H9 (cell line): ENCODE measurements at regions not wholly inside any gene's neighbourhood (a gene's known extent, or its start where the extent isn't known, plus 50 kb on each side); places are given as distances from the start of the nearest gene placed in this dataset.

ENCODE experiments used
- DNase-seq: peaks from one replicate; pipeline ENCODE4 v3.0.0-alpha.2; 2017
- H2AFZ ChIP-seq: one replicate; pipeline ENCODE4 v1.6.1; 2013; ENCODE audit warnings: mild to moderate bottlenecking, low read length, control low read depth, moderate library complexity
- H2AK5ac ChIP-seq: 2 replicates; pipeline ENCODE4 v1.6.1; 2013; ENCODE audit warnings: low read length, control low read depth, mixed read lengths; ENCODE audit not compliant: insufficient read length
- H2BK120ac ChIP-seq: one replicate; pipeline ENCODE4 v1.6.1; 2013; ENCODE audit warnings: low read depth, mild to moderate bottlenecking, low read length, control low read depth, inconsistent platforms; ENCODE audit not compliant: poor library complexity, severe bottlenecking
- H2BK12ac ChIP-seq: 2 replicates; pipeline ENCODE4 v1.6.1; 2013; ENCODE audit warnings: low read length, control low read depth, mixed read lengths, low read depth; ENCODE audit not compliant: insufficient read length
- H2BK15ac ChIP-seq: 2 replicates; pipeline ENCODE4 v1.6.1; 2013; ENCODE audit warnings: low read depth, low read length, control low read depth
- H2BK20ac ChIP-seq: one replicate; pipeline ENCODE4 v1.6.1; 2013; ENCODE audit warnings: low read depth, mild to moderate bottlenecking, low read length, control low read depth, inconsistent platforms; ENCODE audit not compliant: poor library complexity, severe bottlenecking
- H2BK5ac ChIP-seq: 2 replicates; pipeline ENCODE4 v1.6.1; 2013; ENCODE audit warnings: low read length, control low read depth, mixed read lengths; ENCODE audit not compliant: insufficient read length
- H3K14ac ChIP-seq: 2 replicates; pipeline ENCODE4 v1.6.1; 2013; ENCODE audit warnings: low read length, control low read depth; ENCODE audit not compliant: insufficient read depth
- H3K18ac ChIP-seq: 2 replicates; pipeline ENCODE4 v1.6.1; 2013; ENCODE audit warnings: low read depth, mild to moderate bottlenecking, mixed read lengths, low read length, control low read depth; ENCODE audit not compliant: insufficient read length
- H3K23ac ChIP-seq: 2 replicates; pipeline ENCODE4 v1.6.1; 2013; ENCODE audit warnings: low read length, control low read depth, mixed read lengths, low read depth; ENCODE audit not compliant: insufficient read length
- H3K23me2 ChIP-seq: 2 replicates; pipeline ENCODE4 v1.6.1; 2013; ENCODE audit warnings: low read depth, mild to moderate bottlenecking, mixed read lengths, low read length, control low read depth; ENCODE audit not compliant: insufficient read length, poor library complexity, severe bottlenecking
- H3K27ac ChIP-seq: 2 replicates; pipeline ENCODE4 v1.5.1; 2013; ENCODE audit warnings: low read length, control low read depth, mixed read lengths, low read depth; ENCODE audit not compliant: insufficient read length
- H3K27me3 ChIP-seq: 2 replicates; pipeline ENCODE4 v1.6.1; 2013; ENCODE audit warnings: low read length, control low read depth, inconsistent platforms; ENCODE audit not compliant: insufficient read depth
- H3K4ac ChIP-seq: 2 replicates; pipeline ENCODE4 v1.6.1; 2013; ENCODE audit warnings: low read depth, mild to moderate bottlenecking, control low read depth, inconsistent platforms, low read length, moderate library complexity
- H3K4me1 ChIP-seq: 2 replicates; pipeline ENCODE4 v1.6.1; 2013; ENCODE audit warnings: low read length, control low read depth, inconsistent platforms; ENCODE audit not compliant: insufficient read depth
- H3K4me2 ChIP-seq: 2 replicates; pipeline ENCODE4 v1.6.1; 2013; ENCODE audit warnings: low read length, control low read depth, mixed read lengths; ENCODE audit not compliant: insufficient read length, insufficient read depth
- H3K56ac ChIP-seq: 2 replicates; pipeline ENCODE4 v1.6.1; 2013; ENCODE audit warnings: low read depth, mild to moderate bottlenecking, mixed read lengths, low read length, control low read depth; ENCODE audit not compliant: insufficient read length
- H3K79me1 ChIP-seq: 2 replicates; pipeline ENCODE4 v1.6.1; 2013; ENCODE audit warnings: low read depth, mild to moderate bottlenecking, moderate library complexity, low read length, control low read depth, inconsistent platforms; ENCODE audit not compliant: insufficient read depth, poor library complexity, severe bottlenecking
- H3K79me2 ChIP-seq: 2 replicates; pipeline ENCODE4 v1.6.1; 2013; ENCODE audit warnings: low read length, control low read depth, inconsistent platforms; ENCODE audit not compliant: insufficient read depth
- H3K9ac ChIP-seq: 2 replicates; pipeline ENCODE4 v1.6.1; 2013; ENCODE audit warnings: low read length, control low read depth, mixed read lengths; ENCODE audit not compliant: insufficient read length; ENCODE audit errors: extremely low read depth
- H3K9me3 ChIP-seq: one replicate; pipeline ENCODE4 v1.6.1; 2013; ENCODE audit warnings: low read depth, low read length, inconsistent platforms; ENCODE audit not compliant: control insufficient read depth
- H3T11ph ChIP-seq: one replicate; pipeline ENCODE4 v1.6.1; 2013; ENCODE audit warnings: mild to moderate bottlenecking, low read length, control low read depth, inconsistent platforms
- H4K20me1 ChIP-seq: one replicate; pipeline ENCODE4 v1.6.1; 2013; ENCODE audit not compliant: control insufficient read depth, insufficient read length, insufficient read depth
- H4K5ac ChIP-seq: 2 replicates; pipeline ENCODE4 v1.6.1; 2013; ENCODE audit warnings: low read depth, mild to moderate bottlenecking, mixed read lengths, low read length, control low read depth; ENCODE audit not compliant: insufficient read length
- H4K8ac ChIP-seq: replicated peaks from 2 replicates; pipeline ENCODE4 v1.6.1; 2013; ENCODE audit warnings: low read length, control low read depth, mixed read lengths, low read depth; ENCODE audit not compliant: insufficient read length
- H4K91ac ChIP-seq: 2 replicates; pipeline ENCODE4 v1.6.1; 2013; ENCODE audit warnings: low read depth, mild to moderate bottlenecking, moderate library complexity, mixed read lengths, low read length, control low read depth; ENCODE audit not compliant: insufficient read length
- H3K27ac Mint-ChIP-seq, 3 experiments: 2 replicates in 2 of 3; 3 replicates in 1 of 3; pipeline ENCODE4 v1.8.0; 2020 to 2021; ENCODE audit warnings: mixed read lengths in 3 of 3, mild to moderate bottlenecking in 1 of 3, moderate library complexity in 1 of 3
- H3K27me3 Mint-ChIP-seq: 2 replicates; pipeline ENCODE4 v1.8.0; 2021; ENCODE audit warnings: low read depth, mild to moderate bottlenecking, moderate library complexity, mixed read lengths
- H3K36me3 Mint-ChIP-seq, 3 experiments: 2 replicates in 2 of 3; 3 replicates in 1 of 3; pipeline ENCODE4 v1.8.0; 2020 to 2021; ENCODE audit warnings: low read depth in 3 of 3, mixed read lengths in 3 of 3; ENCODE audit not compliant: insufficient read depth in 1 of 3
- H3K4me1 Mint-ChIP-seq, 2 experiments: 2 replicates each; pipeline ENCODE4 v1.8.0; 2020; ENCODE audit warnings: mixed read lengths in 2 of 2
- H3K4me3 Mint-ChIP-seq, 2 experiments: 2 replicates in 1 of 2; 3 replicates in 1 of 2; pipeline ENCODE4 v1.8.0; 2020 to 2021; ENCODE audit warnings: mild to moderate bottlenecking in 2 of 2, mixed read lengths in 2 of 2, moderate library complexity in 1 of 2
- H3K9me3 Mint-ChIP-seq, 2 experiments: 2 replicates in 1 of 2; 3 replicates in 1 of 2; pipeline ENCODE4 v1.8.0; 2020; ENCODE audit warnings: mild to moderate bottlenecking in 2 of 2, mixed read lengths in 2 of 2, moderate library complexity in 1 of 2
- CTCF ChIP-seq: fragments of 200-600 bp; sonication (generic); conservative IDR thresholded peaks from 3 replicates; pipeline ENCODE4 v1.8.0; 2021; ENCODE audit warnings: antibody characterized with exemption, mild to moderate bottlenecking
- WGBS: extraction: QIAGEN DNeasy Blood & Tissue Kit; methylation state at CpG from one replicate; pipeline ENCODE4 v1.1.7; 2013; ENCODE audit warnings: missing lambda C conversion rate, low lambda C conversion rate, mixed read lengths; ENCODE audit not compliant: insufficient read length; ENCODE audit errors: extremely low coverage; 5-methylcytosine and 5-hydroxymethylcytosine counted together

GRCh38 chr12:75603475-75603874 lies 92.1 kb upstream of the KRR1 start:
- Histone ChIP-seq H3K9me3 (no peaks in the 10 kb centered on the region), H4K8ac (no peak overlapping the region), H2AFZ (no peak overlapping the region), H2AK5ac (no peak overlapping the region), H3K14ac (no peak overlapping the region), H2BK20ac (no peak overlapping the region), H3K18ac (no peak overlapping the region), H4K20me1 (no peaks in the 10 kb centered on the region), H3K27ac (no peak overlapping the region), H4K5ac (no peak overlapping the region), H3K9ac (no peak overlapping the region), H4K91ac (no peak overlapping the region), H3K56ac (no peak overlapping the region), H2BK15ac (no peak overlapping the region), H3K23me2 (no peaks in the 10 kb centered on the region), H3K79me2 (no peaks in the 10 kb centered on the region), H2BK12ac (no peak overlapping the region), H3T11ph (no peak overlapping the region), H2BK5ac (no peak overlapping the region), H3K27me3 (no peaks in the 10 kb centered on the region), H3K4me1 (no peaks in the 10 kb centered on the region), H3K79me1 (no peaks in the 10 kb centered on the region), H3K4me2 (no peak overlapping the region), H3K23ac (no peak overlapping the region), H3K4ac (no peak overlapping the region), H2BK120ac (no peak overlapping the region)
- Mint-ChIP-seq H3K36me3 (no peaks in the 10 kb centered on the region), H3K9me3 (peaks cover 0 to 2% of the 10 kb centered on the region in 2 experiments; a peak in 1 of 5 replicates), H3K4me1 (no peaks in the 10 kb centered on the region), H3K4me3 (no peak overlapping the region), H3K27me3 (no peaks in the 10 kb centered on the region; the same call in 1 of the 2 replicates), H3K27ac (no peak overlapping the region)
- no peak for TF ChIP-seq CTCF
- no CpG with 5 or more reads among the region's 3 CpGs for WGBS
- DNase-seq: no peak
